Activated CD4-positive, alpha-beta T cell treated with anti-CD3 and anti-CD28 coated beads, Interleukin-2, Interleukin-6, amounts not matched to agents 100 ng/mL and 50 ng/mL, durations not matched to agents 16 hours and 8 hours (primary cell): ENCODE measurements at regions not wholly inside any gene's neighbourhood (a gene's known extent, or its start where the extent isn't known, plus 50 kb on each side); places are given as distances from the start of the nearest gene placed in this dataset.
"Not testable (repeated sequence)": the region's sequence is repeated elsewhere in the genome, so short reads cannot be mapped to it uniquely, and the experiment has no call there.

Source experiments
- DNase-seq: peaks from one replicate; pipeline ENCODE4 v3.0.0-alpha.2; 2020

DNA sequence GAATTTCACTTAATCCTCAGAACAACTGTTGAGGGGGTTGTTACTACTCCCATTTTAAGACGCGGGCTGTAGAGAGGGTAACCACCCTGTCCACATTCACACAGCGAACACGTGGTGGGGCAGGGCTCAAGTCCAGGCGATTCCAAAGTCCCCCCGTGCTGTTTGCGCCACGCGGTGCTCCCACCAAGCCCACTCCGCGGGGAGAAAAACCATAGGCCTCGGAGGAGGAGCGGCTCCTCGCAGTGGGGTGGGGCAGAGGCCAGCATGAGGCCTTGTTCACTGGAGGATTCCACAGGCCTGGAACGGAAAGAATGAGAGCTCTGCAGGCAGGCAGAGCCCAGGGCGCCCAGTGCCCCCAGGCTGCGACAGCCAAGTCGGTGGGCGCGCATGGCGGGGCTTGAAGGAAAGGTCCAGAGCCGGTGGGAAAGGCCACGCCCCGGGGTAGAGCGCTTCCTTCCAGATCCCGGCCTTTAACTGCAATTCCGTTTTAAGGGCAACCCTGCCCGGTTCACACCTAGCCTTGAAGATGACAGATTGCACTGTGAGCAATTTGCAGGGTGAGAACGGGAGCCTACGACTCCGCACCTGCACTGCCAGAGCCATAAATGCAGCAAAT lies 161.8 kb upstream of the TBL1XR1 start:
- DNase-seq: peak; percentile 49

DNA sequence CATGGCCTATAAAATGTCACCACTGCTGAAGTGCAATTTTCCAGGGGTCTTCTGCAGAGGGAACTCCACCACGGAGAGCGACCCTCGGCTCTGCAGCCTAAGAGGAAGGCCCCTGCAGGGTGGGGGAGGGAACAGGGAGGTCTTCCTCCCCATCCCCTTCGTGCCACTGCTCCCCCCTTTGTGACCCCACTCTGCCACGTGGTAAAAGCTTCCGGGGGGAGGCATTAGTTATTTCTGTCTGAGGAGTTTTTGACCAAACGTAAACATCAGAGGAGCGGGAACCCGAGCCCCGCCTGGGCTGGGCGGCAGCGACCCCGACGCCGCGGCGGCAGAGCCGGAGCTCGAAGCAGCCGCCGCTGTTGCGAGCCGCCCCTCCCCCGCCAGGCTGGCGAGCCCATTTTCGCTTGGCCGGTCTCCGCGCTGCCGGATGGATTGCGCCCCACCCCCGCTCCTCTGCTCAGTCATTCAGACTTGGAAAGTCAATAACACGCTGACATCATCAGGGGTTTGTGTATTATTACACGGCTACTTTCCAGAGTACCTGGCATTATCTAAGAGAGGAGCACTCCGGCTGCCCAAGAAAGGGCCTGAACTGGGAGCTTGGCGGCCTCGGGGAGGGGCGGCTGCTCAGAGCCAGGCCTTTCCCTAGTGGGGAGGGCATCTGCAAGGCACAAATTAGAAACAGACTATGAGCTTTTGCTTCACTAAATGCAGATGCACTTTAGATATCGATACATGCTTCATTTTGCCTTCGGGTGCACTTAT lies 162.5 kb upstream of the TBL1XR1 start:
- peak; percentile 96 for DNase-seq

DNA sequence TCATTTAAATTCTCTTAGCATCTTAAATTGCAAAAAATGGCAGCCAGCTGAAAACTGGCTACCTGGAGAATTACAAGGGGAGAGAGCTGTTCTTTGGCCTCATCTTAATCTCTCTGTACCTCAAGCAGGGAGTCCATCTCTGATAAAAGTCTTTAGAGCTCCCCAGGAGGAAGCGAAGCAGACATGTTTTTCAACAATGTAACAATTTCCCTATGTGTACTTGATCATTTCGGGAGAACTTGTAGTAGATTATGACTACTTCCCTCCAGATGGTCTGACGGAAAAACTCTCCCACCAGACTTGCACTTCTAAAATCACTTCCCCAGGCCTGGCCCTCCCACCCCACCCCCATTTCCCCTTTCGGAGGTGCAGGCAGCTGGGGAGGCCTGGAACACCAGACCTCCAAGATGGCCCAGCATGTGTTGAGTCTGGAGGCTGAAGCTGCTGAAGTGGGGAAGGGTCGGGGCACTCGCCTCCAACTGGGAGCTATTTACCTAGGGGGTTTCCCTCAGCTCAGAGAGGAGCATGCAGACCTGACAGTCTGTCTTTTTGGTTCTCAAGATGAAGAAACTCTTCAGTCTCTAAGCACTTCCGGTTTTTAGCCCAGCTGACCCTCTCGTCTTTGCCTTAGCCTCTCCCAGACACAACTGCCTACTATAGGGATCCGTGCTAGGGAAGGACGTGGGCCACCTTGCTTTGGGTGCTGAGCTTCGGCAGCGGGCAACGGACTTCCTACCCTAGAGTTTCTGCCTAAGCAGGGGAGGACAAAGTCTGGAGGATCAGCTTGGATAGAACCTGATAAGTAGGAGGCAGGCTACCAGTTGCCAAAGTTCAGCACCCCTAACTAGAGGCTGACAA lies 164.0 kb upstream of the TBL1XR1 start:
- no peak for DNase-seq

DNA sequence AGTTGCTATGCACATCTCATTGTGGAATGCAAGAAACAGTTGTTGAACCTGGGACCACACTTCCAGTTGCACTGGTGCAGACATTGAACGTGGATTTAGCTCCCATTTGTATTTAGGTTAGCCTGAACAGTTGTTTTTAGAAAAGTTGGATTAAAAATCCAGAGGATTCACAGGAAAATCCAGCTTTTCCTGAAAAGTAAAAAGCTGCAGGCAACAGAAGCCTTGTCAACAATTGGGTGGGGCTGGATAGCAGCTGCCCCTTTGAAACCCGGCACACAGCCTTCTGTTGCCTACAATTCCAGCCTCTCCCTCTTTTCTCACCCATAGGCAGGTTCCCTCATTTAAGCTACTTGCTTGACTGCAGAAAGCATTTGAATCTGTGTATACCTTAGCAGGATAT lies 165.3 kb upstream of the TBL1XR1 start:
- DNase-seq: no peak

DNA sequence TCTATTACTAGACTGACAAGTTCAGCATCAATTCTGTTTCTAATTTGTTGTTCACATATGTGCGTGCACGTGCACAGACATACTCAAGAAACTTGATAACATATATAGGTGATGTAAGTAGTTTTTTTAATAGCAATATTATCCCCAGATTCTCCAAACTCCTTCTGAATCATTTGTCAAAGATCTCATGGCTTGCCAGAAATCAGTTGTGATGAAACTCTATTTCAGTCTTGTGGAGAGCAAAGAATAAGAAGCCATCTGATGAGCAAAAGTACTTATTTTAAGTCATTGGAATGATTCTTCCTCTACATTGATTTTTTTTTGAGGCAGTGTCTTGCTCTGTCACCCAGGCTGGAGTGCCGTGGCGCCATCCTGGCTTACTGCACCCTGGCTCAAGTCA lies 167.0 kb upstream of the TBL1XR1 start:
- DNase-seq: no peak

DNA sequence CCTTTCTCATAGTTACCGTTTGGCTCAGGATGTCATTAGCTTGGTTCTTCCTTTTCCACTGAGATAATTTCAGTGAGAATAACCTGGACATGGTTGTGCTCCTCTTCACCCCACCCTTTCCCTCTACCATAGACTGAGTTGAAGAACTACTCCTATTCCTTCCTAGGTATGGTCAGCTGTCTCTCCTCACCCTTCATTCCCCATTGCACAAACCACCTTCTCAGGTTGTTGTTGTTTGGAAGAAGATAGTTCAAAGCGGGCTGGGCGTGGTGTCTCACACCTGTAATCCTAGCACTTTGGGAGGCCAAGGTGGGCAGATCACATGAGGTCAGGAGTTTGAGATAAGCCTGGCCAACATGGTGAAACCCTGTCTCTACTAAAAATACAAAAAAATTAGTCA lies 168.0 kb upstream of the TBL1XR1 start:
- DNase-seq: not testable (repeated sequence)

DNA sequence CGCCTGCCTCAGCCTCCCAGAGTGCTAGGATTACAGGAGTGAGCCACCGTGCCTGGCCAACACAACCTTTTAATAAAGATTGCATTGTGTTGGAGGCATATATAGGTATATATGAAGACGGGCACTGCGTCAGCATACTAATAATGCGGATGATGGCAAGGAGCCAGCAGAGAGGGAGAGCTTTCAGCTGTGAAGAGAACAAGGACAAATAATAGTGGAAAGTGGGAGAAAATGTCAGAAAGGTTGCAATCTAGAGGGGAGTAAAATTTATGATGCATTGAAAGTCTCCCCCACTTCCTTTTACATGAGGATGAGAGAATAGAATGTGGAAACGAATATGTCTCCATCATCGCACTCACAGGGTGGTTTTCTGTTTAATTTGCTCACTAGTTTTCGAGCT lies 170.5 kb upstream of the TBL1XR1 start:
- no peak for DNase-seq

DNA sequence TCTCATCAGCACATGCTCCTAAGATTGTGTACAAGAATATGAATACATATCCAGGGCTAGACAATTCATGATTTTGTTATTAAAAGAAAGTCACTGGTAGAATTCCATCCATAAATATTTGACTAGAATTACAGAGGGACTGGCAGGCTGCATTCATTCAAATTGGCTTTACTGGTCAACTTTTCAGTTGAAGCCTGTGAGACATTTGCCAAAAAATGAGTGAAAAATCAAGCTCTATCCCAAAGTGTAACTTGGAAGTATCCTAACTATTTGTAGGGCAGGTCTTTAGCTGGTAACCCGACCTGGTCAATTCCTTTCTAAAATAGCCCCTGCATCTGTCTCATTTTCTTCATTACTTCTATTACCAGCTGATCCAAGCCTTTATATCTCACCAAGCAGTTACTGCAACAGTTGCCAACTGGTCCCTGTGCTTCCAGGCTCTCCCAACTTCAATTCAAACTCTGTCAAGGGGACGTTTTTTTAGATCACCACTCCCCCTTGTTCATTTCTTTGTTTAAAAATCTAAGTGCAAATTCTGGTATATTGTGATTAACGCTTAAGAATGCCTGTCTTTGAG lies 173.1 kb upstream of the TBL1XR1 start:
- DNase-seq: no peak

DNA sequence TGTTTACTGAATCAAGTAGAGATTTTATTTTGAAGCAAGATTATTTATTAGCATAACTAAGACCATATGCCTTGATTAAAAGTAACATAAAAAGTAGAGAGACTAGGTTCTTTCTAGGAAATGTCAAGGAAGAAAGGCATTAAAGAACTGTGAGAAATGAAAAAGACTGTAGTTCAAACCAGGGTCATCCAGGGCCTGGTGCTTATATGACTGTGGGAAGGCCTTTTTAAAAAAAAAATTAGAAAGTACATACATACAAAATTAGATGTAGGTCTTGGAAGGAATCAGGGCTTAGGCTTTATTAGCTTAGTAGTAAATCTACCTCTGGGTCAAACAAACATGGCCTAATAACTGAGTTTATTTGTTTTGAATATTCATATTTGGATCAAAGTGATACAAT lies 173.9 kb upstream of the TBL1XR1 start:
- DNase-seq: no peak

DNA sequence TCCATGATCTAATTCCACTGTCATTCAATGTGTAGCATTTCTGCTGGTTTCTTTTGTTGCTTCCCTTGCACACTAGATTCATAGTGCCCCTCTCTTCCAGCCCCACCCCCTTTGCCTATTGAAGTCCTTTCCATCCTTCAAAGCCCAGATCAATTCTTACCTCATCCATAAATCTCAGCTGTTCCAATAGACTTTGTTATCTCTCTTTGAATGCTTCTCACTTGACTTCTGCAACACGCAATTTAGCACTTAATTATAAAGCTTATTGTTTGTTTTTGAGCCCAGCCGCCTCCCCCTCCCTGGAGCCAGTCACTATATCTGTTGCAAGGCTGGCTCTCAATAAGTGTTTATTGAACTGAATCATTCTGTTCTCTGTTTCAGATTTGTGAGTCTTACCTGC lies 174.6 kb upstream of the TBL1XR1 start:
- no peak for DNase-seq

DNA sequence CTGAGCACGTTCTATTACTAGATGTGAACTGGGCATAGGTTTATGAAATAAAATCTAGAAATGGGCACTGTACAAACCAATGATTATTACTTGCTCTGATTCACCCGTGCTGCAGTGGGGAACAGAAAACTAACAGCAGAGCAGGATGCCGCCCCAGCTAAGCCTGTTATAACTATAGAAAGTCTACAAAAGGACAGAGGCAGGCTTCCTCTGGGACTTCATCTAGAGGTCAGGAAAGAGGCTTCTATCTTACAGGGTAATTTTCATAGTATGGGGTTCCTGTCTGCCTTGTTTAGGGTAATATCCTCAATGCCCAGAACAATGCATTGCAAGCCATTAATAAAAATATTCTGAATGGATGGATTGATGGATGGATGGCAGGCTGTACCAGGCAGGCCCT lies 177.0 kb upstream of the TBL1XR1 start:
- no peak for DNase-seq

DNA sequence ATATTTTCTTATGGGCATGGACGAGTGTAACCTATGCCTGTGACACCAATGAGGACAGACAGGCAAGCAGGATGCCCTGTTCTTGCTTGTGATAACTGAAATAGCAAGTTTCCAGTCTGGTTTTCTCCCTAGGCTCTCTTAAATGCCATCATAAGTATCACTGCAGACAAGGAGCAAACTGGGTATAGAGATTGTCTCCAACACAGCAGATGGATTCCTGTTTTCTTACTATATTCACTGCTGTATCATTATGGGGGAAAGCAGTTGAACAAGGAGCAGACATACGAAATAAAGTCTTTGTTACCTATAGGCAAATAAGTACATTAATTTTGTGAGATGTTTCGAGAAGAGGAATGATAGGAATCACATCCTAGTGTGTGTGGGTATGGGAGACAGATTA lies 178.0 kb upstream of the TBL1XR1 start:
- DNase-seq: no peak

DNA sequence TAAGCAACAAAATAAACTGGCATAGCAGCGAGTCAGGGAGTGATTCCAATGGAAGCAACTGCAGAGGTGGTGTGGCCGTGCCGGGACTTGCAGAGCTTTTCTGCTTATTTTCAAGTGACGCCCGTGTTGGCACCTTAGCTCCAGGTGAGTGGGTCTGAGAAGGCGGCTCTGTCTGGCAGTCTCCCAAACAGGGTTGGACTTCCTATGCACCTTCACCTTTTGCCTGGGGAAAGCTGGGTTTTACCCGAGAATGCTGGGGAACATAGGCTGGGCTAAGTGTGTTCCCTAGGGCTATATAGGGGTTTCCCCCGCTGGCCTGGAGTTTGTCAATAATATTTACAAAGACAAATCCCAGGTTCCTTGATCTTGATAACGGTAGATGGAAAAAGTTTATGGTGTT lies 179.9 kb upstream of the TBL1XR1 start:
- DNase-seq: no peak

DNA sequence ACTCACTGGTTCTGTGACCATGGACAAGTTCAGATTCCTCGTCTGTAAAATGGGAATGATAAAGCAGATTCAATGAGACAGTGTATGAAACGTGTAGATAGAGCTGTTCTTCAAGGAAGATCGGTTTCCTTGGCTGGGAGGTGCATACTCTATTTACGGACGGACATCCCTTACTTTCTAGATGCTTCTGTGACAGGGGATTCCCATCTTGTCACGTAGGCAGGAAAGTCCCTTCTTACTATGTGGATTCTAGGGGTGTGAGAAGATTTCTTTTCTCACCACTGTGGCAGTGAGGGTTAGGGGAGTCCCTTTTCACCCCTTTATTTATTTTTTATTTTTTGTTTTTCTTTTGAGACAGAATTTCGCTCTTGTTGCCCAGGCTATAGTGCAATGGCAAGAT lies 180.9 kb upstream of the TBL1XR1 start:
- no peak for DNase-seq

DNA sequence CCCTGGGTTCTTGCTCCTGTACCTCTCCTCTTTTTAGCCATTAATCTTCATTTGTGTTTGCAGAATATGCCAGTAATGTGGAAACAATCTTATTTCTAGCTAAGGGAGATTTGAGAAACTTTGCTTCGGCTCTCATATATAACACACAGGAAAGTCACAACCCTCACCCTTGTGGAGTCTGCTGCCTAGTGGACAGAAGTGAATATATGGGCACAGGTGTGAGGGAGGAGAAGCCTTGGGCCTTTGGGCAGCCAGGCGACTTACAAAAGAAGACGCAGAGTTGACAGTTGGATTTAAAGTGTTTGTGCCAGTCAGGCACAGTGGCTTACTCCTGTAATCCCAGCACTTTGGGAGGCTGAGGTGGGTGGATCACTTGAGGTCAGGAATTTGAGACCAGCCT lies 181.8 kb upstream of the TBL1XR1 start:
- no peak for DNase-seq

DNA sequence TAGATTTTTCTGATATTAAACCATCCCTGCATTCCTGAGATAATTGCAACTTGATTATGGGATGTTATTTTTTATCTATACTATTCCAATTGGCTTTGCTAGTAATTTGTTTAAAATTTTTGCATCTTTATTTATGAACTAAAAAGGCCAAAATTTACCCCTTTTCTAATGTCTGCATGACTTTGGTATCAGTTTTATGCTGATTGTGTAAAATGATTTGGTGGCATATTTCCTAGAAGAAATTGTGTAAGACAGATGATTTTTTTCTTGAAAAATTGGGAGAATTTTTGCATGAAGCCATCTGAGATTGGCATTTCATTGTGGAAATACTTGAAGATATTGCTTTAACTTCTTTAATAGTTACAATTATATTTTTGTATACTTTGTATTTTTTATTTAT lies 183.8 kb upstream of the TBL1XR1 start:
- DNase-seq: no peak

DNA sequence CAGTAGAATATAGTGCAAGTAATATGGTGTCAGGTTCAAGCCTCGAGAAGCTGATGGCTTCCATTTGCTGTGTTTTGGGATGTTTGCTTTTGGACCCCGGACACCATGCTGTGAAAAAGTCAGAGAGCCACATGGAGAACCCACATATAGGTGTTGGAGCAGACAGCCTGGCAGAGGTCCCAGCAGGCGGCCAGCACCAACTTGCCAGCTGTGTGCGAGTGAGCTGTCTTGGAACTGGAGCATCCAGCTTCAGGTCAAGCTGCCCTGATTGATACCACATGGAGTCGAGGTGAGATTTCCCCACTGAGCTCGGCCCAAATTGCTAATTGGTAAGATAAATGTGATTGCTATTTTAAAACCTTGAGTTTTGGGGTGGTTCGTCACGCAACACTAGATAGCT lies 185.7 kb upstream of the TBL1XR1 start:
- DNase-seq: no peak

DNA sequence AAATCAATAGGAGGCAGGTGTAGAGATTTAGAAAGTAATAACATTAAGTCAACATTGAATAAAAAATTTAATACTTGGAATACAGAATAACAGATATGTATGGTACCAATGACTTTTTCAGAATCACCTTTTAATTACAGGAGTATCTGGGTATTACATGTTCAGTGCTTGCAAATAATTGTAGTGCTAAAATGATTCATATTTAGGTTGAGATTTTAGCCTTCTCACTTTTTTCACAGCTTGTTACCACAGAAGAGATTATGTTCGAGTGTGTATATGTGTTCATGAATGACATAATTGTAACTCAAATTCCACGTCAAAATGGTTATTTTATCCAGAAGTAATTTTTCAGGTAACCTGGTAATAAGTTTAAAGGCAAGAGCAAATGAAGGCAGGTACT lies 187.9 kb upstream of the TBL1XR1 start:
- DNase-seq: no peak

DNA sequence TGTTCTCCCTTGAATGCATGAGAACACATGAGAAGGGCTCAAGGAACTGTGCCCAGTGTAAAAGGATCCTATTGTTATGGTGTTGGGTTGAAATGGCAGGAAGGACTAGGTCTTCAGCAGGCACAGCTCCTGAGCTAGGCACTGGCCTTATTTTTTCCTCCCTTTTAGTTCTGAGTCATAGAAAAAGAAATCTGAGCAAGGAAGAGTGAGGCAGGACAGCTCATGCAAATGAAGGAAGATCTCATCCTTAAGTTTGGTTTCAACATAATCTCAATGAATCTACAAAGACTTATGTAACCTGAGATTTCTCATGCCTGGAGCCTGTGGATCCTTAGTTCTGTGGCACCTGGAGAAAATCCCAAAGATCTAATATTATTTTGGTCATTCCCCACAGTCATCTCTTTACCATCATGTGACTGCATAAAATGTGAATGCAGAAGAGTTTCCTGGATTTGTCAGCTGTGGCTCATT lies 188.6 kb upstream of the TBL1XR1 start:
- no peak for DNase-seq

DNA sequence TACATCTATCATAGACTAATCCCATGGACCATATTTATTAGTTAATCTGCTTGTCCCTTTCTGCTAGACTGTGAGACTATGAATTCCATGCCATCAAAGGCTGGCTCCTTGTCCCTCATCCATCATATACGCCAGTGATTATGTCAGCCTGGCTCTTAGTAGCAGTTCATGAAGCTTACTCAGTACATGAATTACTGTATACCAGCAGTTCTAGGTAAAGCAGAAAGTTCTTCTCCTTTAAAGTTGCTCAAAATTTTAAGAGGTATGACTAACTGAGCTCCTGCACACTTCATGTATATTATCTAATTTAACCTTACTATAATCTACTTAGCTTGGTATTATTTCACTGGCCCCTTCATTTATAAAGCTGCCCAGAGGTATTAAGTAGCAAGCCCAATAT lies 190.9 kb upstream of the TBL1XR1 start:
- DNase-seq: no peak

DNA sequence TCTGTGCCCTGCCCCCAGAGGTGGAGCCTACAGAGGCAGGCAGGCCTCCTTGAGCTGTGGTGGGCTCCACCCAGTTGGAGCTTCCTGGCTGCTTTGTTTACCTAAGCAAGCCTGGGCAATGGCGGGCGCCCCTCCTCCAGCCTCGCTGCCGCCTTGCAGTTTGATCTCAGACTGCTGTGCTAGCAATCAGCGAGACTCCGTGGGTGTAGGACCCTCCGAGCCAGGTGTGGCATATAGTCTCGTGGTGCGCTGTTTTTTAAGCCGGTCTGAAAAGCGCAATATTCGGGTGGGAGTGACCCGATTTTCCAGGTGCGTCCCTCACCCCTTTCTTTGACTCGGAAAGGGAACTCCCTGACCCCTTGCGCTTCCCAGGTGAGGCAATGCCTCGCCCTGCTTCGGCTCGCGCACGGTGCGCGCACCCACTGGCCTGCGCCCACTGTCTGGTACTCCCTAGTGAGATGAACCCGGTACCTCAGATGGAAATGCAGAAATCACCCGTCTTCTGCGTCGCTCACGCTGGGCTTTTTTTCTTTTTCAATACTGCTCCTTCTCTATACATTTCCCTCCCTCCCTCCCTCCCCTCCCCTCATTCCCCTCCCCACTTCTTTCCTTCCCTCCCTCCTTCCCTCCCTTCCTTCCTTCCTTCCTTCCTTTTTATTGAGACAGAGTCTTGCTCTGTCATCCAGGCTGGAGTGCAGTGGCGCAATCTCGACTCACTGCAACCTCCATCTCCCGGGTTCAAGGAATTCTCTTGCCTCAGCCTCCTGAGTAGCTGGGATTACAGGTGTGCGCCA lies 197.1 kb upstream of the TBL1XR1 start:
- DNase-seq: not testable (repeated sequence)

DNA sequence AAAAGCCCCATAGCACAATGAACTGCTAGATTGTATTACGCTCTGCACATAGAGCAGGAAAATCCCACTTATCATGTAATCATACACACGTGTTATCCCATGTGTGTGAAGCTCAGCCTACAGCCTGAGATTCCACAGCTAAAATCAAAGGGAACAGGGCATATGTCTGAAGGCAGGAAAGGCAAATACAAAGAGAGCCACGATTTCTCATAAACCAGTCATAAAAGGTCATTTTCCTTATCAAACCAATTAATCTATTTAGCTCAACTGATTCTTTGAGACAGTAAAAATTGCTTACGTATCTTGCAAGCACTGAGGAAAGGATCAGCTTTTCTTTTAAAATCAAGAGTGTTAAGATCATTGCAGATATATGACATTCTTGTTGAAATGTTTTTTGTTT lies 199.5 kb upstream of the TBL1XR1 start:
- DNase-seq: no peak

DNA sequence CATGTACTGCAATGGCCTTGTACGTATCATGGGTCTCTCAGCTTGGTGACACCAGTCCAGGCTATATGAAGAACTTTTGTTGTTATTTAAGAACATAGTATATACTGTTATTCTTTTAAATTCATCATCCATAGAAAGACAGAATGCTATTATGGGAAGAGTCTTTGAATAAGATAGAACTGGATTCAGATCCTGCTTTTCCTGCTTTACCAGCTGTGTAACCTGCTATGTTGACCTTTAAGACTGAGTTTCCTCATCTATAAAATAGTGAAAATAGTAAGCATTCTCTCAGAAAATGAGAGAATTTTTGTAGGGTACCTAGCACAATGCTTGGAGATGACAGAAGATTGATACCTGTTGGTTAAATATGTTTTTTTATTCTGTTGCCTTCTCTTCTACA lies 204.1 kb upstream of the TBL1XR1 start:
- no peak for DNase-seq
